HS-5 (cell line): ENCODE measurements at regions not wholly inside any gene's neighbourhood (a gene's known extent, or its start where the extent isn't known, plus 50 kb on each side); places are given as distances from the start of the nearest gene placed in this dataset.
"Not testable (repeated sequence)": the region's sequence is repeated elsewhere in the genome, so short reads cannot be mapped to it uniquely, and the experiment has no call there.

ENCODE experiments used
- DNase-seq: peaks from one replicate; pipeline ENCODE4 v3.0.0-alpha.2; 2012; ENCODE audit warnings: low read depth

- no peak for DNase-seq
Observed at GRCh38 chr4:188663369-188663768, 524.1 kb downstream of the TRIML1 start.

GRCh38 chr4:188665491-188666457 lies 526.5 kb downstream of the TRIML1 start:
- DNase-seq = no peak

GRCh38 chr4:188678691-188679090 lies 539.5 kb downstream of the TRIML1 start:
- not testable (repeated sequence) for DNase-seq

GRCh38 chr4:188680004-188680666 lies 540.9 kb downstream of the TRIML1 start:
- no peak for DNase-seq

GRCh38 chr4:188680667-188681063 lies 541.4 kb downstream of the TRIML1 start:
- DNase-seq = no peak

- no peak for DNase-seq
Observed at GRCh38 chr4:188682321-188682720, 543.1 kb downstream of the TRIML1 start.

- DNase-seq = no peak
Observed at GRCh38 chr4:188683571-188683970, 544.3 kb downstream of the TRIML1 start.

- no peak for DNase-seq
Observed at GRCh38 chr4:188688956-188689355, 549.7 kb downstream of the TRIML1 start.

- peak; percentile 55 for DNase-seq
Observed at GRCh38 chr4:188691811-188692210, 552.6 kb downstream of the TRIML1 start.

- DNase-seq = no peak
Observed at GRCh38 chr4:188695261-188695660, 556.0 kb downstream of the TRIML1 start.

- no peak for DNase-seq
Observed at GRCh38 chr4:188697243-188697642, 558.0 kb downstream of the TRIML1 start.

GRCh38 chr4:188701952-188702351 lies 562.7 kb downstream of the TRIML1 start:
- DNase-seq = no peak

- DNase-seq = no peak
Observed at GRCh38 chr4:188704288-188704687, 565.0 kb downstream of the TRIML1 start.

GRCh38 chr4:188707036-188707435 lies 567.8 kb downstream of the TRIML1 start:
- no peak for DNase-seq

GRCh38 chr4:188714501-188714900 lies 575.3 kb downstream of the TRIML1 start:
- no peak for DNase-seq

- DNase-seq = peak; percentile 80
Observed at GRCh38 chr4:188714907-188715306, 575.7 kb downstream of the TRIML1 start.

- no peak for DNase-seq
Observed at GRCh38 chr4:188717661-188718060, 578.4 kb downstream of the TRIML1 start.

GRCh38 chr4:188719794-188720193 lies 580.6 kb downstream of the TRIML1 start:
- DNase-seq = no peak

GRCh38 chr4:188722911-188723310 lies 583.7 kb downstream of the TRIML1 start:
- peak; percentile 25 for DNase-seq

GRCh38 chr4:188727746-188728145 lies 588.5 kb downstream of the TRIML1 start:
- no peak for DNase-seq

GRCh38 chr4:188728359-188728758 lies 589.1 kb downstream of the TRIML1 start:
- DNase-seq = no peak

- DNase-seq = no peak
Observed at GRCh38 chr4:188732131-188732530, 592.9 kb downstream of the TRIML1 start.

GRCh38 chr4:188735082-188735481 lies 595.8 kb downstream of the TRIML1 start:
- DNase-seq = no peak
